IMR-90 (cell line): ENCODE measurements at regions not wholly inside any gene's neighbourhood (a gene's known extent, or its start where the extent isn't known, plus 50 kb on each side); places are given as distances from the start of the nearest gene placed in this dataset.

ENCODE experiments used
- ATAC-seq: fragments of 200-7000 bp; cut with Tn5 transposase; 2 replicates; pipeline ENCODE4 v1.9.1; 2020; ENCODE audit warnings: low read depth, mild to moderate bottlenecking, moderate library complexity
- BruUV-seq: library from RNA; stranded (reverse); fragments of 400-500 nt; replicated peaks from 2 replicates; lab custom pipeline; 2021; lab: Mats Ljungman, UMichigan
- CTCF ChIA-PET: fragments of 300-600 bp; formaldehyde crosslinking; extraction: SDS; loops from one replicate; lab custom pipeline; 2021; ENCODE audit warnings: antibody characterized with exemption; lab: Yijun Ruan, JAX
- POLR2A ChIA-PET: fragments of 300-600 bp; sonication (Branson Sonifier 250); formaldehyde crosslinking; loops from one replicate; lab custom pipeline; 2022; ENCODE audit warnings: antibody characterized with exemption; ENCODE audit not compliant: unreplicated experiment; lab: Charles Lee
- DNase-seq: peaks from one replicate; pipeline ENCODE4 v3.0.0; 2013
- H2AFZ ChIP-seq: replicated peaks from 2 replicates; pipeline ENCODE3; 2013; ENCODE audit warnings: low read length, mild to moderate bottlenecking; ENCODE audit not compliant: poor library complexity
- H2AK5ac ChIP-seq: 2 replicates; pipeline ENCODE4 v1.6.1; 2013; ENCODE audit warnings: low read depth, low read length, inconsistent platforms
- H2AK9ac ChIP-seq: replicated peaks from 2 replicates; pipeline ENCODE3; 2013; ENCODE audit warnings: mild to moderate bottlenecking, low read depth, low read length, moderate library complexity; ENCODE audit not compliant: poor library complexity
- H2BK120ac ChIP-seq: 2 replicates; pipeline ENCODE4 v1.6.1; 2013; ENCODE audit warnings: low read depth, low read length, inconsistent platforms
- H2BK15ac ChIP-seq: 3 replicates; pipeline ENCODE4 v1.6.1; 2013; ENCODE audit warnings: low read depth, low read length, inconsistent platforms
- H2BK20ac ChIP-seq: 2 replicates; pipeline ENCODE4 v1.6.1; 2013; ENCODE audit warnings: low read depth, mild to moderate bottlenecking, inconsistent platforms, low read length, moderate library complexity
- H2BK5ac ChIP-seq: 2 replicates; pipeline ENCODE4 v1.6.1; 2013; ENCODE audit warnings: mild to moderate bottlenecking, low read depth, low read length, inconsistent platforms; ENCODE audit not compliant: poor library complexity, severe bottlenecking
- H3K14ac ChIP-seq: replicated peaks from 2 replicates; pipeline ENCODE4 v1.6.1; 2013; ENCODE audit warnings: low read depth, low read length, inconsistent platforms
- H3K18ac ChIP-seq: 2 replicates; pipeline ENCODE4 v1.6.1; 2013; ENCODE audit warnings: low read depth, low read length, control low read depth
- H3K23ac ChIP-seq: 2 replicates; pipeline ENCODE4 v1.6.1; 2013; ENCODE audit warnings: low read depth, low read length, inconsistent platforms
- H3K27ac ChIP-seq: 2 replicates; pipeline ENCODE4 v1.5.1; 2013; ENCODE audit warnings: mild to moderate bottlenecking, control low read depth, low read length; ENCODE audit not compliant: insufficient read depth
- H3K27me3 ChIP-seq: 2 replicates; pipeline ENCODE4 v1.6.1; 2013; ENCODE audit warnings: low read length; ENCODE audit not compliant: control insufficient read depth, insufficient read depth
- H3K36me3 ChIP-seq: 2 replicates; pipeline ENCODE4 v1.6.1; 2013; ENCODE audit warnings: low read length, mixed read lengths; ENCODE audit not compliant: control insufficient read depth, insufficient read depth
- H3K4ac ChIP-seq: 2 replicates; pipeline ENCODE4 v1.6.1; 2013; ENCODE audit warnings: low read depth, low read length, inconsistent platforms
- H3K4me1 ChIP-seq: 2 replicates; pipeline ENCODE4 v1.6.1; 2013; ENCODE audit warnings: low read length, mixed read lengths; ENCODE audit not compliant: control insufficient read depth, insufficient read depth
- H3K4me2 ChIP-seq: 2 replicates; pipeline ENCODE4 v1.6.1; 2013; ENCODE audit warnings: low read depth, mild to moderate bottlenecking, control low read depth, low read length, moderate library complexity
- H3K4me3 ChIP-seq: 2 replicates; pipeline ENCODE4 v1.5.1; 2013; ENCODE audit warnings: low read depth, mild to moderate bottlenecking, control low read depth, low read length, moderate library complexity; ENCODE audit not compliant: insufficient read depth
- H3K56ac ChIP-seq: 2 replicates; pipeline ENCODE4 v1.6.1; 2013; ENCODE audit warnings: low read length, inconsistent platforms; ENCODE audit not compliant: insufficient read depth; ENCODE audit errors: extremely low read depth
- H3K79me1 ChIP-seq, 2 experiments: 2 replicates each; pipeline ENCODE4 v1.6.1; 2013; ENCODE audit warnings: low read length in 2 of 2, inconsistent platforms in 1 of 2, low read depth in 1 of 2
- H3K9ac ChIP-seq: 2 replicates; pipeline ENCODE4 v1.6.1; 2013; ENCODE audit warnings: low read depth, low read length, control low read depth
- H3K9me1 ChIP-seq: 2 replicates; pipeline ENCODE4 v1.6.1; 2013; ENCODE audit warnings: low read length, inconsistent platforms; ENCODE audit not compliant: insufficient read depth
- H3K9me3 ChIP-seq: 2 replicates; pipeline ENCODE4 v1.6.1; 2013; ENCODE audit warnings: low read length; ENCODE audit not compliant: control insufficient read depth, insufficient read depth
- H4K20me1 ChIP-seq: 2 replicates; pipeline ENCODE4 v1.6.1; 2013; ENCODE audit warnings: low read length, inconsistent platforms; ENCODE audit not compliant: insufficient read depth
- H4K5ac ChIP-seq: 2 replicates; pipeline ENCODE4 v1.6.1; 2013; ENCODE audit warnings: mild to moderate bottlenecking, low read depth, low read length, control low read depth
- H4K8ac ChIP-seq, 2 experiments: 2 replicates each; pipeline ENCODE4 v1.6.1; 2013; ENCODE audit warnings: low read depth in 2 of 2, low read length in 2 of 2, control low read depth in 1 of 2, inconsistent platforms in 1 of 2
- H4K91ac ChIP-seq: 2 replicates; pipeline ENCODE4 v1.6.1; 2013; ENCODE audit warnings: low read depth, low read length, inconsistent platforms; ENCODE audit not compliant: insufficient read depth
- CEBPB ChIP-seq: IDR thresholded peaks from 2 replicates; pipeline ENCODE4 v1.6.1; 2012; ENCODE audit warnings: low read depth, low read length, improper control_type of control experiment
- CHD1 ChIP-seq: IDR thresholded peaks from 2 replicates; pipeline ENCODE4 v1.6.1; 2012; ENCODE audit warnings: low read depth, low read length, improper control_type of control experiment
- FOS ChIP-seq: fragments of 150-350 bp; IDR thresholded peaks from 2 replicates; pipeline ENCODE4 v1.6.1; 2016; ENCODE audit warnings: low read depth, low read length
- MAFK ChIP-seq: IDR thresholded peaks from 2 replicates; pipeline ENCODE4 v1.6.1; 2012; ENCODE audit warnings: low read depth, low read length, improper control_type of control experiment
- MAZ ChIP-seq: IDR thresholded peaks from 2 replicates; pipeline ENCODE4 v1.6.1; 2012; ENCODE audit warnings: low read depth, mild to moderate bottlenecking, low read length, improper control_type of control experiment, moderate library complexity, borderline replicate concordance
- MXI1 ChIP-seq: IDR thresholded peaks from 2 replicates; pipeline ENCODE4 v1.6.1; 2012; ENCODE audit warnings: low read depth, mild to moderate bottlenecking, low read length, moderate library complexity, borderline replicate concordance
- RAD21 ChIP-seq: IDR thresholded peaks from 2 replicates; pipeline ENCODE4 v1.6.1; 2012; ENCODE audit warnings: low read length, improper control_type of control experiment
- RCOR1 ChIP-seq: IDR thresholded peaks from 2 replicates; pipeline ENCODE4 v1.6.1; 2012; ENCODE audit warnings: mild to moderate bottlenecking, low read length, improper control_type of control experiment; ENCODE audit not compliant: insufficient replicate concordance
- RFX5 ChIP-seq: IDR thresholded peaks from 2 replicates; pipeline ENCODE4 v1.8.0; 2012; ENCODE audit warnings: low read depth, mild to moderate bottlenecking, low read length, moderate library complexity
- SMC3 ChIP-seq: fragments of 150-350 bp; IDR thresholded peaks from 2 replicates; pipeline ENCODE4 v1.6.1; 2016; ENCODE audit warnings: low read depth, mild to moderate bottlenecking, antibody characterized with exemption, low read length, moderate library complexity
- WGBS, 2 experiments: methylation state at CpG; one replicate each; pipeline versions ENCODE4 v1.1.5 to v1.1.7; 2013; ENCODE audit warnings: missing lambda C conversion rate in 2 of 2; ENCODE audit not compliant: insufficient read length in 1 of 2; ENCODE audit errors: extremely low coverage in 2 of 2; 5-methylcytosine and 5-hydroxymethylcytosine counted together
- dilution Hi-C: fragments of 300-500 bp; cut with HindIII; formaldehyde crosslinking; loops from one replicate; pipeline ENCODE4 v1.14.3; 2018; ENCODE audit warnings: low sequenced_read_pairs; ENCODE audit not compliant: unreplicated experiment
- in situ Hi-C: fragments of 300-500 bp; cut with MboI; formaldehyde crosslinking; loops from 3 replicates; pipeline ENCODE4 v1.14.3; 2019; ENCODE audit warnings: low sequenced_read_pairs, inconsistent platforms, mixed read lengths
- intact Hi-C: fragments of 100-400 bp; cut with micrococcal nuclease; formaldehyde crosslinking; loops from 2 replicates; pipeline ENCODE4 v1.10.0; 2022
- TF ChIP-seq, protein P1 (sequence below): fragments of 150-350 bp; IDR thresholded peaks from 2 replicates; pipeline ENCODE4 v1.6.1; 2017; ENCODE audit warnings: mild to moderate bottlenecking, antibody characterized with exemption, low read length, low read depth
- TF ChIP-seq, protein P2 (sequence below): fragments of 150-350 bp; IDR thresholded peaks from 2 replicates; pipeline ENCODE4 v1.6.1; 2016; ENCODE audit warnings: low read depth, mild to moderate bottlenecking, low read length, moderate library complexity, borderline replicate concordance
- TF ChIP-seq, protein P3 (sequence below): conservative IDR thresholded peaks from 2 replicates; pipeline ENCODE4 v1.5.1; 2012; ENCODE audit warnings: mild to moderate bottlenecking, low read depth, low read length, improper control_type of control experiment

DNA sequence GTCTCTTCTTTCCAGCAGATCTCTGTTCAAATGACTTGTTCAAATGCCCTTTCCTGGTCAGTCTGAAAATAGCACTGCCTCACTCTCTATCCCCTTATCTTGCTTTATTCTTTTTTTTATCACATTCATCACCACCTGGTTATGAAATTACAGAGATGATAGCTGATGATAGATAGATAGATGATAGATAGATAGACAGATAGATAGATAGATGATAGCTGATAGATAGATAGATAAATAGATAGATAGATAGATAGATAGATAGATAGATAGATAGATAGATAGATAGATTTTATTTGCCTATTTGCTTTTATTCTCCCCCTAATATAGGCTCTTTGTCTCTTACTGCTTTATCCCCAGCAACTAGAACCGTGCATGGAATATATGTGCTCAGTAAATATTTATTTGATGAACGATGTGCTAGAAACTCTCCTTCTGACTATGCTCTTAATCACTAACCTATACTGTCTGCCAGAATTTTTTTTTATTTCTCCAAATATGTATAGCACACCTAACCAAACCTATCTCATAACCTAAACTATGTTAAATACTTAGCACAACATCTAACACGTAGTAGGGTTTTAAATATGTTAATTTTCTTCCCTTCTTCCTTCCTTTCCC, 372.8 kb upstream of the DUSP10 start:
- BruUV-seq, result no TSS peak
- Histone ChIP-seq H2BK15ac (0 out of 3 replicates have a peak overlapping the region, but pooled peaks have one; percentile 34), H3K36me3 (no peaks in the 10 kb centered on the region), H3K4me2 (no peak overlapping the region), H3K4ac (peak overlapping the region; percentile 47; the same call in 1 of the 2 replicates), H3K56ac (no peak overlapping the region), H3K4me1 (no peaks in the 10 kb centered on the region), H2BK20ac (peak overlapping the region; percentile 53; the same call in 1 of the 2 replicates), H4K91ac (no peak overlapping the region), H2BK120ac (no peak overlapping the region), H3K9me1 (peaks cover 2% of the 10 kb centered on the region), H3K9me3 (peaks cover 2% of the 10 kb centered on the region), H2AK5ac (0 out of 2 replicates have a peak overlapping the region, but pooled peaks have one; percentile 64), H2AFZ (no peak overlapping the region), H3K14ac (0 out of 2 replicates have a peak overlapping the region, but pooled peaks have one; percentile 27), H4K5ac (no peak overlapping the region), H3K9ac (no peak overlapping the region), H3K23ac (no peak overlapping the region), H4K20me1 (no peaks in the 10 kb centered on the region), H4K8ac (peak overlapping the region in 1 of 2 experiments; percentile 4; a peak in 1 of 4 replicates), H3K18ac (no peak overlapping the region), H3K27ac (no peak overlapping the region), H3K79me1 (no peaks in the 10 kb centered on the region), H2AK9ac (no peak overlapping the region), H3K27me3 (no peaks in the 10 kb centered on the region), H3K4me3 (no peak overlapping the region), H2BK5ac (no peak overlapping the region)
- in situ Hi-C loops (no loop called here), intact Hi-C loops (no loop called here), dilution Hi-C loops (no loop called here)
- POLR2A ChIA-PET, result no interaction called here
- CTCF ChIA-PET, result no interaction called here
- WGBS, 2 experiments, result no CpG with 5 or more reads among the region's 3 CpGs
- DNase-seq, result no peak
- TF ChIP-seq SMC3 (no peak), MAZ (no peak), RAD21 (no peak), MAFK (no peak), CHD1 (no peak), CEBPB (no peak), RFX5 (no peak), RCOR1 (no peak), MXI1 (no peak), FOS (no peak)
- TF ChIP-seq, protein P1, sequence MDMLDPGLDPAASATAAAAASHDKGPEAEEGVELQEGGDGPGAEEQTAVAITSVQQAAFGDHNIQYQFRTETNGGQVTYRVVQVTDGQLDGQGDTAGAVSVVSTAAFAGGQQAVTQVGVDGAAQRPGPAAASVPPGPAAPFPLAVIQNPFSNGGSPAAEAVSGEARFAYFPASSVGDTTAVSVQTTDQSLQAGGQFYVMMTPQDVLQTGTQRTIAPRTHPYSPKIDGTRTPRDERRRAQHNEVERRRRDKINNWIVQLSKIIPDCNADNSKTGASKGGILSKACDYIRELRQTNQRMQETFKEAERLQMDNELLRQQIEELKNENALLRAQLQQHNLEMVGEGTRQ, result no peak
- TF ChIP-seq, protein P2, sequence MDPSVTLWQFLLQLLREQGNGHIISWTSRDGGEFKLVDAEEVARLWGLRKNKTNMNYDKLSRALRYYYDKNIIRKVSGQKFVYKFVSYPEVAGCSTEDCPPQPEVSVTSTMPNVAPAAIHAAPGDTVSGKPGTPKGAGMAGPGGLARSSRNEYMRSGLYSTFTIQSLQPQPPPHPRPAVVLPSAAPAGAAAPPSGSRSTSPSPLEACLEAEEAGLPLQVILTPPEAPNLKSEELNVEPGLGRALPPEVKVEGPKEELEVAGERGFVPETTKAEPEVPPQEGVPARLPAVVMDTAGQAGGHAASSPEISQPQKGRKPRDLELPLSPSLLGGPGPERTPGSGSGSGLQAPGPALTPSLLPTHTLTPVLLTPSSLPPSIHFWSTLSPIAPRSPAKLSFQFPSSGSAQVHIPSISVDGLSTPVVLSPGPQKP, result no peak
- TF ChIP-seq, protein P3, sequence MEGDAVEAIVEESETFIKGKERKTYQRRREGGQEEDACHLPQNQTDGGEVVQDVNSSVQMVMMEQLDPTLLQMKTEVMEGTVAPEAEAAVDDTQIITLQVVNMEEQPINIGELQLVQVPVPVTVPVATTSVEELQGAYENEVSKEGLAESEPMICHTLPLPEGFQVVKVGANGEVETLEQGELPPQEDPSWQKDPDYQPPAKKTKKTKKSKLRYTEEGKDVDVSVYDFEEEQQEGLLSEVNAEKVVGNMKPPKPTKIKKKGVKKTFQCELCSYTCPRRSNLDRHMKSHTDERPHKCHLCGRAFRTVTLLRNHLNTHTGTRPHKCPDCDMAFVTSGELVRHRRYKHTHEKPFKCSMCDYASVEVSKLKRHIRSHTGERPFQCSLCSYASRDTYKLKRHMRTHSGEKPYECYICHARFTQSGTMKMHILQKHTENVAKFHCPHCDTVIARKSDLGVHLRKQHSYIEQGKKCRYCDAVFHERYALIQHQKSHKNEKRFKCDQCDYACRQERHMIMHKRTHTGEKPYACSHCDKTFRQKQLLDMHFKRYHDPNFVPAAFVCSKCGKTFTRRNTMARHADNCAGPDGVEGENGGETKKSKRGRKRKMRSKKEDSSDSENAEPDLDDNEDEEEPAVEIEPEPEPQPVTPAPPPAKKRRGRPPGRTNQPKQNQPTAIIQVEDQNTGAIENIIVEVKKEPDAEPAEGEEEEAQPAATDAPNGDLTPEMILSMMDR, result no peak
- peak; percentile 61 for ATAC-seq
